ENCODE measurements at regions not wholly inside any gene's neighbourhood (a gene's known extent, or its start where the extent isn't known, plus 50 kb on each side); places are given as distances from the start of the nearest gene placed in this dataset.
"Not testable (repeated sequence)": the region's sequence is repeated elsewhere in the genome, so short reads cannot be mapped to it uniquely, and the experiment has no call there.

GRCh38 chr20:55009066-55009465 is 533.7 kb downstream of the DOK5 start:
- Histone ChIP-seq H3K4me1 (ENCODE audit: control insufficient read depth, insufficient read depth, low read length) (no peaks in the 10 kb centered on the region), H3K27me3 (ENCODE audit: control insufficient read depth, insufficient read depth, low read length) (no peaks in the 10 kb centered on the region), H3K36me3 (ENCODE audit: control insufficient read depth, insufficient read depth, low read length) (no peaks in the 10 kb centered on the region), H3K4me3 (ENCODE audit: low read depth, low read length) (no peak overlapping the region), H3K27ac (ENCODE audit: low read depth, low read length) (no peak overlapping the region), H3K9me3 (ENCODE audit: control insufficient read depth, insufficient read depth, low read length) (no peaks in the 10 kb centered on the region)
- DNase-seq (ENCODE audit: low read depth in 4 of 6, low spot score in 6 of 6): peak in 2 of 6 donors; percentile 39 to 54
- WGBS (ENCODE audit: insufficient coverage): no CpG with 5 or more reads among the region's 2 CpGs

GRCh38 chr20:55004044-55004443 is 528.7 kb downstream of the DOK5 start:
- no peaks in the 10 kb centered on the region for H3K4me1 ChIP-seq (ENCODE audit: control insufficient read depth, insufficient read depth, low read length)
- WGBS (ENCODE audit: insufficient coverage): 100% methylated on average over 1 of the region's 3 CpGs
- no peak overlapping the region for H3K27ac ChIP-seq (ENCODE audit: low read depth, low read length)
- no peaks in the 10 kb centered on the region for H3K27me3 ChIP-seq (ENCODE audit: control insufficient read depth, insufficient read depth, low read length)
- no peak overlapping the region for H3K4me3 ChIP-seq (ENCODE audit: low read depth, low read length)
- no peaks in the 10 kb centered on the region for H3K9me3 ChIP-seq (ENCODE audit: control insufficient read depth, insufficient read depth, low read length)
- H3K36me3 ChIP-seq (ENCODE audit: control insufficient read depth, insufficient read depth, low read length): no peaks in the 10 kb centered on the region
- DNase-seq (ENCODE audit: low read depth in 4 of 6, low spot score in 6 of 6): peak in 1 of 6 donors; percentile 61

GRCh38 chr20:54995553-54995952 is 520.2 kb downstream of the DOK5 start:
- WGBS (ENCODE audit: insufficient coverage): no CpG with 5 or more reads among the region's 5 CpGs
- no peak overlapping the region for H3K27ac ChIP-seq (ENCODE audit: low read depth, low read length)
- peak in 1 of 6 donors; percentile 31 for DNase-seq (ENCODE audit: low read depth in 4 of 6, low spot score in 6 of 6)
- H3K9me3 ChIP-seq (ENCODE audit: control insufficient read depth, insufficient read depth, low read length): no peaks in the 10 kb centered on the region
- H3K4me1 ChIP-seq (ENCODE audit: control insufficient read depth, insufficient read depth, low read length): peaks cover 3% of the 10 kb centered on the region
- no peaks in the 10 kb centered on the region for H3K27me3 ChIP-seq (ENCODE audit: control insufficient read depth, insufficient read depth, low read length)
- no peak overlapping the region for H3K4me3 ChIP-seq (ENCODE audit: low read depth, low read length)
- H3K36me3 ChIP-seq (ENCODE audit: control insufficient read depth, insufficient read depth, low read length): no peaks in the 10 kb centered on the region

GRCh38 chr20:54995011-54995410 is 519.6 kb downstream of the DOK5 start:
- peaks cover 3% of the 10 kb centered on the region for H3K4me1 ChIP-seq (ENCODE audit: control insufficient read depth, insufficient read depth, low read length)
- no peaks in the 10 kb centered on the region for H3K36me3 ChIP-seq (ENCODE audit: control insufficient read depth, insufficient read depth, low read length)
- H3K9me3 ChIP-seq (ENCODE audit: control insufficient read depth, insufficient read depth, low read length): no peaks in the 10 kb centered on the region
- no peak overlapping the region for H3K27ac ChIP-seq (ENCODE audit: low read depth, low read length)
- WGBS (ENCODE audit: insufficient coverage): 22% methylated on average over 4 of the region's 4 CpGs
- no peak overlapping the region for H3K4me3 ChIP-seq (ENCODE audit: low read depth, low read length)
- no peaks in the 10 kb centered on the region for H3K27me3 ChIP-seq (ENCODE audit: control insufficient read depth, insufficient read depth, low read length)
- DNase-seq (ENCODE audit: low read depth in 4 of 6, low spot score in 6 of 6): peak in 2 of 6 donors; percentile 37 to 54

- H3K4me1 ChIP-seq (ENCODE audit: control insufficient read depth, insufficient read depth, low read length): no peaks in the 10 kb centered on the region
- no CpG with 5 or more reads among the region's 7 CpGs for WGBS (ENCODE audit: insufficient coverage)
- no peak overlapping the region for H3K27ac ChIP-seq (ENCODE audit: low read depth, low read length)
- peak in 1 of 6 donors; percentile 50 for DNase-seq (ENCODE audit: low read depth in 4 of 6, low spot score in 6 of 6)
- no peaks in the 10 kb centered on the region for H3K9me3 ChIP-seq (ENCODE audit: control insufficient read depth, insufficient read depth, low read length)
- H3K36me3 ChIP-seq (ENCODE audit: control insufficient read depth, insufficient read depth, low read length): no peaks in the 10 kb centered on the region
- no peak overlapping the region for H3K4me3 ChIP-seq (ENCODE audit: low read depth, low read length)
- H3K27me3 ChIP-seq (ENCODE audit: control insufficient read depth, insufficient read depth, low read length): no peaks in the 10 kb centered on the region
Observed at GRCh38 chr20:54985091-54985490, 509.7 kb downstream of the DOK5 start.

GRCh38 chr20:54984104-54984448 is 508.7 kb downstream of the DOK5 start:
- Histone ChIP-seq H3K36me3 (ENCODE audit: control insufficient read depth, insufficient read depth, low read length) (no peaks in the 10 kb centered on the region), H3K9me3 (ENCODE audit: control insufficient read depth, insufficient read depth, low read length) (no peaks in the 10 kb centered on the region), H3K4me1 (ENCODE audit: control insufficient read depth, insufficient read depth, low read length) (no peaks in the 10 kb centered on the region), H3K27ac (ENCODE audit: low read depth, low read length) (no peak overlapping the region), H3K27me3 (ENCODE audit: control insufficient read depth, insufficient read depth, low read length) (no peaks in the 10 kb centered on the region), H3K4me3 (ENCODE audit: low read depth, low read length) (no peak overlapping the region)
- no peak for DNase-seq (ENCODE audit: low read depth in 4 of 6, low spot score in 6 of 6)
- 71% methylated on average over 1 of the region's 1 CpG for WGBS (ENCODE audit: insufficient coverage)

GRCh38 chr20:54983394-54984103 is 508.2 kb downstream of the DOK5 start:
- H3K27me3 ChIP-seq (ENCODE audit: control insufficient read depth, insufficient read depth, low read length); H3K4me1 ChIP-seq (ENCODE audit: control insufficient read depth, insufficient read depth, low read length); H3K9me3 ChIP-seq (ENCODE audit: control insufficient read depth, insufficient read depth, low read length); H3K27ac ChIP-seq (ENCODE audit: low read depth, low read length); H3K36me3 ChIP-seq (ENCODE audit: control insufficient read depth, insufficient read depth, low read length); H3K4me3 ChIP-seq (ENCODE audit: low read depth, low read length): not testable (repeated sequence)
- DNase-seq (ENCODE audit: low read depth in 4 of 6, low spot score in 6 of 6): peak in 1 of 6 donors; percentile 17
- WGBS (ENCODE audit: insufficient coverage): no CpG with 5 or more reads among the region's 11 CpGs

- Histone ChIP-seq H3K4me3 (ENCODE audit: low read depth, low read length) (no peak overlapping the region), H3K4me1 (ENCODE audit: control insufficient read depth, insufficient read depth, low read length) (no peaks in the 10 kb centered on the region), H3K36me3 (ENCODE audit: control insufficient read depth, insufficient read depth, low read length) (no peaks in the 10 kb centered on the region), H3K27me3 (ENCODE audit: control insufficient read depth, insufficient read depth, low read length) (no peaks in the 10 kb centered on the region), H3K27ac (ENCODE audit: low read depth, low read length) (no peak overlapping the region), H3K9me3 (ENCODE audit: control insufficient read depth, insufficient read depth, low read length) (no peaks in the 10 kb centered on the region)
- 78% methylated on average over 4 of the region's 5 CpGs for WGBS (ENCODE audit: insufficient coverage)
- DNase-seq (ENCODE audit: low read depth in 4 of 6, low spot score in 6 of 6): no peak
Observed at GRCh38 chr20:54981175-54981574, 505.8 kb downstream of the DOK5 start.

GRCh38 chr20:54980103-54980960 is 504.9 kb downstream of the DOK5 start:
- Histone ChIP-seq H3K27ac (ENCODE audit: low read depth, low read length) (no peak overlapping the region), H3K27me3 (ENCODE audit: control insufficient read depth, insufficient read depth, low read length) (no peaks in the 10 kb centered on the region), H3K4me1 (ENCODE audit: control insufficient read depth, insufficient read depth, low read length) (no peaks in the 10 kb centered on the region), H3K9me3 (ENCODE audit: control insufficient read depth, insufficient read depth, low read length) (no peaks in the 10 kb centered on the region), H3K4me3 (ENCODE audit: low read depth, low read length) (no peak overlapping the region), H3K36me3 (ENCODE audit: control insufficient read depth, insufficient read depth, low read length) (no peaks in the 10 kb centered on the region)
- WGBS (ENCODE audit: insufficient coverage): no CpG with 5 or more reads among the region's 2 CpGs
- peak in 3 of 6 donors; percentile 22 to 87 (median 51) for DNase-seq (ENCODE audit: low read depth in 4 of 6, low spot score in 6 of 6)

- Histone ChIP-seq H3K9me3 (ENCODE audit: control insufficient read depth, insufficient read depth, low read length) (no peaks in the 10 kb centered on the region), H3K4me3 (ENCODE audit: low read depth, low read length) (no peak overlapping the region), H3K4me1 (ENCODE audit: control insufficient read depth, insufficient read depth, low read length) (no peaks in the 10 kb centered on the region), H3K27me3 (ENCODE audit: control insufficient read depth, insufficient read depth, low read length) (no peaks in the 10 kb centered on the region), H3K27ac (ENCODE audit: low read depth, low read length) (no peak overlapping the region), H3K36me3 (ENCODE audit: control insufficient read depth, insufficient read depth, low read length) (no peaks in the 10 kb centered on the region)
- WGBS (ENCODE audit: insufficient coverage): no CpG with 5 or more reads among the region's 2 CpGs
- DNase-seq (ENCODE audit: low read depth in 4 of 6, low spot score in 6 of 6): no peak
Observed at GRCh38 chr20:54950304-54950703, 474.9 kb downstream of the DOK5 start.

All from spinal cord (tissue), 9 donors.